GM19463 (cell line): ENCODE measurements at regions not wholly inside any gene's neighbourhood (a gene's known extent, or its start where the extent isn't known, plus 50 kb on each side); places are given as distances from the start of the nearest gene placed in this dataset.
"Not testable (repeated sequence)": the region's sequence is repeated elsewhere in the genome, so short reads cannot be mapped to it uniquely, and the experiment has no call there.

Experiments
- ATAC-seq: cut with Tn5 transposase; IDR thresholded peaks from one replicate; pipeline ENCODE4 v1.9.1; 2021; ENCODE audit warnings: mild to moderate bottlenecking, moderate library complexity; ENCODE audit not compliant: unreplicated experiment

GRCh38 chr13:38160131-38160530 lies 189.5 kb upstream of the UFM1 start:
- no peak for ATAC-seq

- no peak for ATAC-seq
Measured at GRCh38 chr13:38159710-38160109, 189.9 kb upstream of the UFM1 start.

GRCh38 chr13:38147050-38147449 lies 202.6 kb upstream of the UFM1 start:
- ATAC-seq, result no peak

- ATAC-seq, result no peak
Measured at GRCh38 chr13:38141792-38142191, 207.9 kb upstream of the UFM1 start.

GRCh38 chr13:38135592-38135991 lies 214.1 kb upstream of the UFM1 start:
- no peak for ATAC-seq

GRCh38 chr13:38121267-38121666 lies 228.4 kb upstream of the UFM1 start:
- no peak for ATAC-seq

- ATAC-seq, result no peak
Measured at GRCh38 chr13:38103851-38104250, 234.3 kb upstream of the TRPC4 start.

GRCh38 chr13:38099751-38100150 lies 230.2 kb upstream of the TRPC4 start:
- ATAC-seq, result no peak

- ATAC-seq, result no peak
Measured at GRCh38 chr13:38093425-38093824, 223.9 kb upstream of the TRPC4 start.

- ATAC-seq, result no peak
Measured at GRCh38 chr13:38090913-38091312, 221.3 kb upstream of the TRPC4 start.

- ATAC-seq, result no peak
Measured at GRCh38 chr13:38086721-38087120, 217.1 kb upstream of the TRPC4 start.

- ATAC-seq, result no peak
Measured at GRCh38 chr13:38086013-38086412, 216.4 kb upstream of the TRPC4 start.

- ATAC-seq, result no peak
Measured at GRCh38 chr13:38073931-38074330, 204.4 kb upstream of the TRPC4 start.

GRCh38 chr13:38072696-38073095 lies 203.1 kb upstream of the TRPC4 start:
- ATAC-seq, result no peak

- not testable (repeated sequence) for ATAC-seq
Measured at GRCh38 chr13:38071340-38071739, 201.8 kb upstream of the TRPC4 start.

- ATAC-seq, result no peak
Measured at GRCh38 chr13:38053896-38054295, 184.3 kb upstream of the TRPC4 start.

GRCh38 chr13:38046049-38046376 lies 176.4 kb upstream of the TRPC4 start:
- no peak for ATAC-seq

GRCh38 chr13:38045278-38046048 lies 175.9 kb upstream of the TRPC4 start:
- no peak for ATAC-seq

- ATAC-seq, result no peak
Measured at GRCh38 chr13:38044067-38044466, 174.5 kb upstream of the TRPC4 start.

GRCh38 chr13:38042771-38043170 lies 173.2 kb upstream of the TRPC4 start:
- no peak for ATAC-seq

GRCh38 chr13:38024431-38024830 lies 154.9 kb upstream of the TRPC4 start:
- ATAC-seq, result no peak

GRCh38 chr13:38017320-38017719 lies 147.7 kb upstream of the TRPC4 start:
- no peak for ATAC-seq

GRCh38 chr13:38013676-38014075 lies 144.1 kb upstream of the TRPC4 start:
- ATAC-seq, result no peak
